ENCODE measurements at regions not wholly inside any gene's neighbourhood (a gene's known extent, or its start where the extent isn't known, plus 50 kb on each side); places are given as distances from the start of the nearest gene placed in this dataset.

GRCh38 chr7:58316-58715, 134.1 kb upstream of the FAM20C start:
- Histone ChIP-seq H4K20me1 (ENCODE audit: insufficient read depth) (no peaks in the 10 kb centered on the region), H3K79me2 (ENCODE audit: insufficient read depth, low read length) (no peaks in the 10 kb centered on the region), H3K4me1 (ENCODE audit: control insufficient read depth in 1 of 2, insufficient read depth in 2 of 2, low read length in 2 of 2) (no peaks in the 10 kb centered on the region), H3K9ac (ENCODE audit: low read length) (no peak overlapping the region), H3K27me3 (ENCODE audit: insufficient read depth, low read length) (no peaks in the 10 kb centered on the region), H2AFZ (ENCODE audit: low read depth, low read length, poor library complexity, severe bottlenecking) (no peak overlapping the region), H3K9me3 (ENCODE audit: control insufficient read depth in 1 of 2, insufficient read depth in 1 of 2, low read depth in 1 of 2, low read length in 2 of 2) (no peaks in the 10 kb centered on the region), H3K4me2 (ENCODE audit: low read length) (no peak overlapping the region), H3K9me2 (ENCODE audit: insufficient read depth) (no peaks in the 10 kb centered on the region), H3K27ac (ENCODE audit: low read depth, low read length) (no peak overlapping the region), H3K4me3 (replicated peaks in 1 of 2; ENCODE audit: low read depth in 1 of 2, low read length in 2 of 2) (no peak overlapping the region), H3K36me3 (ENCODE audit: control insufficient read depth in 1 of 2, insufficient read depth in 2 of 2, low read length in 2 of 2) (no peaks in the 10 kb centered on the region)
- TF ChIP-seq ZNF274 (IDR thresholded peaks at IDR 0.05; ENCODE audit: low read depth, low read length), result no peak
- TF ChIP-seq TCF7L2 (IDR thresholded peaks at IDR 0.05; ENCODE audit: borderline replicate concordance, extremely low read depth, insufficient read depth, insufficient read length), result no peak
- TF ChIP-seq SIN3A (IDR thresholded peaks at IDR 0.05; ENCODE audit: low read depth), result no peak
- no peak for TF ChIP-seq SRF (IDR thresholded peaks at IDR 0.05; ENCODE audit: low read depth)
- TF ChIP-seq, protein P1, sequence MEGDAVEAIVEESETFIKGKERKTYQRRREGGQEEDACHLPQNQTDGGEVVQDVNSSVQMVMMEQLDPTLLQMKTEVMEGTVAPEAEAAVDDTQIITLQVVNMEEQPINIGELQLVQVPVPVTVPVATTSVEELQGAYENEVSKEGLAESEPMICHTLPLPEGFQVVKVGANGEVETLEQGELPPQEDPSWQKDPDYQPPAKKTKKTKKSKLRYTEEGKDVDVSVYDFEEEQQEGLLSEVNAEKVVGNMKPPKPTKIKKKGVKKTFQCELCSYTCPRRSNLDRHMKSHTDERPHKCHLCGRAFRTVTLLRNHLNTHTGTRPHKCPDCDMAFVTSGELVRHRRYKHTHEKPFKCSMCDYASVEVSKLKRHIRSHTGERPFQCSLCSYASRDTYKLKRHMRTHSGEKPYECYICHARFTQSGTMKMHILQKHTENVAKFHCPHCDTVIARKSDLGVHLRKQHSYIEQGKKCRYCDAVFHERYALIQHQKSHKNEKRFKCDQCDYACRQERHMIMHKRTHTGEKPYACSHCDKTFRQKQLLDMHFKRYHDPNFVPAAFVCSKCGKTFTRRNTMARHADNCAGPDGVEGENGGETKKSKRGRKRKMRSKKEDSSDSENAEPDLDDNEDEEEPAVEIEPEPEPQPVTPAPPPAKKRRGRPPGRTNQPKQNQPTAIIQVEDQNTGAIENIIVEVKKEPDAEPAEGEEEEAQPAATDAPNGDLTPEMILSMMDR (IDR thresholded peaks at IDR 0.05 in 2 of 3, conservative IDR thresholded peaks at IDR 0.05 in 1 of 3; ENCODE audit: borderline replicate concordance in 1 of 3, insufficient read depth in 1 of 3, low read depth in 2 of 3, low read length in 2 of 3), result no peak
- no peak for TF ChIP-seq CBX3 (IDR thresholded peaks at IDR 0.05; ENCODE audit: low read depth)
- TF ChIP-seq, protein P2, sequence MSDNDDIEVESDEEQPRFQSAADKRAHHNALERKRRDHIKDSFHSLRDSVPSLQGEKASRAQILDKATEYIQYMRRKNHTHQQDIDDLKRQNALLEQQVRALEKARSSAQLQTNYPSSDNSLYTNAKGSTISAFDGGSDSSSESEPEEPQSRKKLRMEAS (IDR thresholded peaks at IDR 0.05), result no peak
- no peak for TF ChIP-seq POLR2AphosphoS5 (IDR thresholded peaks at IDR 0.05; ENCODE audit: low read depth, low read length)
- ChIA-PET POLR2A (no interaction called here), CTCF (no interaction called here), RAD21 (ENCODE audit: low non-redundant PET in 1 of 2, low total read pairs in 2 of 2, uncharacterized antibody in 2 of 2, unreplicated experiment in 2 of 2) (no interaction called here)
- ATAC-seq (no peak), DNase-seq (ENCODE audit: low read depth, low spot score) (no peak)
- intact Hi-C loops (cut with micrococcal nuclease), result no loop called here
- no TSS peak for BruUV-seq (replicated peaks)
